NCI-H748 (cell line): ENCODE measurements at regions not wholly inside any gene's neighbourhood (a gene's known extent, or its start where the extent isn't known, plus 50 kb on each side); places are given as distances from the start of the nearest gene placed in this dataset.
A peak's percentile ranks its signal among the peaks of the same experiment; 100 is the strongest.
"Not testable (repeated sequence)": the region's sequence is repeated elsewhere in the genome, so short reads cannot be mapped to it uniquely, and the experiment has no call there.

Experiments
- DNase-seq: peaks from one replicate; lab custom pipeline; 2025; ENCODE audit not compliant: unreplicated experiment; lab: John Stamatoyannopoulos, UW

DNA sequence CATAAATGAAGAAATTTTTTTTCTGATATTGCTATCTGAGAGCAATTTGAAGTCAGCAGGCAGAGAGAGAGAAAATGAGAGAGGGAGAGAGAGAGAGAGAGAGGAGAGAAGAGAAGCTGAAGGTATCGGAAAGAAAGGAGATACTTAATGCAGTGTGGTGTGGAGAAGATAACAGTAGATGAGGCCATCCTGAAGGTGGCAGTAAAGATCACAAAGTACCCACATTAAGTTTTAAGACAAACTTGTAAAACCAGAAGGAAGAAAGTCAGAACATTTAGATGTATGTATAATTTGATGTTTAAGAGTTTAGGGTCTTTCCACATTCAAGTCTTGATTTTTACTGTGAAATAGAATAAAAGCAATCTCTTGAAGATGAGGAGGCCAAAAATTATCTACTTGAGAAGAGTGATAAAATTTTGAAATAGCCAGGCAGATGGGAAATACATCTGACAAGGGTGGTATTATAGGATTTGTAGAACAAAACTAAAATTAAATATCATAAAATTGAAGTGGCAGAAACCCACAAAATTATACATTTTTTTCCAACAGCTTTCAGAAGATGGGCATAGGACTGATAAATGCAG lies 1753.4 kb downstream of the MRPL39 start:
- DNase-seq, result peak; percentile 48

DNA sequence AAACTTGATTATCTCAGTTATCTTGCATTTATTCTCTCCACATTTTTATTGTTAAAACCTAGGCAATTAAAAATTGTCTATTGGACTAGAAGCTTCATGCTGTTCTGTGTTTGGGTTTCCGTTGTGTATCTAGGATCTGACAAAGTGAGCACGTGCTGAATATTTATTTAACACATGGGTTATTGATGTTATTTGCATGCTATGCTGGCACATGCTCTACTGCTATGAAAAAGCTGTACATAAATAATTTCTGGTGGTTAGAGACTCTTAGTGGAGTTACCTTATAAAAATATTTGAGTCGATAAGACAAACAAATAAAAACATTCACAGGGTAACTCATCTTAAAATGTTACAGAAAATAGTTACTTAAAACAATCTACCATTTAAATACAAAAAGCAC lies 1769.7 kb downstream of the MRPL39 start:
- peak; percentile 80 for DNase-seq

DNA sequence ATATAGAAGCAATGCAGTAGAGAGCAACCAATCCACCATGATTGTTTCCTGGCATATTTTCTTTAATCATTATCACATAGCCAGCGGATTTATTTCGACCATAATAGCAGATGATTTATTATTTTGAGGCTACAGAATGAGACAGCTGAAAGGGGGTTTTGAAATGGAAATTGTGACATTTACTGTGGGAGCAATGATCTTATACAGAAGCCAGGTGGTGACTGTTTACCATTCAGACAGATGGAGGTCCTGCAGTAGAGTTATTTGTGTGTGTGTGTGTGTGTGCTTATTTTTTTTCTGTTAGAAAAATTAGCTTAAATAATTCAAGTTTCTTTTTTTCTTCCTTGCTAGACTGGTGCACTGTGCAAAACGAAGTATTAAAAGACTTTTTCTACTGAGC lies 1784.5 kb downstream of the MRPL39 start:
- DNase-seq, result peak; percentile 65

DNA sequence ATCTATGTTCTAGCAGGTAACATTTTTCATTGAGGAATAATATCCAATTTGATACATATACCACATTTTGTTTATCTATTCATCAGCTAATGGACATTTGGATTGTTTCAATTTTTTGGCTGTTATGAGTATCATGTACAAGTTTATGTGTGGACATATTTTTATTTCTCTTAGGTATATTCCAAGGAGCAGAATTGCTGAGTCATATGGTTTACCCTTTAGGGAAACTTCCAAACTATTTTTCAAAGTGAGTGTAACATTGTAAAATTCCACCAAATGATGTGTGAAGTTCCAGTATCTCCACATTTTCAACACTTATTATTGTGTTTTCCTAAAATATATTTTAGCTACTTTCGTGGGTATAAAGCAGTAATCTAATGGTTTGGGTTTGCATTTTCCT lies 1789.9 kb downstream of the MRPL39 start:
- no peak for DNase-seq

DNA sequence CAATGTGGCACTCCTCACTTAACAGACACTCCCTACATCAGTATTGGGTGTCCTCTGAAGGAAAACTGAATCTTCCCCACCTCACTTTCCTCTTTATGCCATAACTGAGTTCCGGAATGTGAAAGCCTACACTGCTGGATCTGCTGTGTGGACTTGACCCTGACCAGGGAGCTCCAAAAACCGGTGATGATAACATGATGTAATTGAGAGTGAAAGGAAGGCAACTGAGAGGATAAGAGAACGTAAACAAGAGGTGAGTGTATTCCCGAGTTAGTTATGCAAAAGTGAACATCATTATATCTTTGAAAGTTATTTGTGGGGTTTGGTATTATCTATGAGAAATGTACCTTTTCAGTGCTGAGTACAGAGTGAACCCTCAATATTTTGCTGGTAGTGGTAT lies 1794.8 kb downstream of the MRPL39 start:
- DNase-seq, result peak; percentile 9

DNA sequence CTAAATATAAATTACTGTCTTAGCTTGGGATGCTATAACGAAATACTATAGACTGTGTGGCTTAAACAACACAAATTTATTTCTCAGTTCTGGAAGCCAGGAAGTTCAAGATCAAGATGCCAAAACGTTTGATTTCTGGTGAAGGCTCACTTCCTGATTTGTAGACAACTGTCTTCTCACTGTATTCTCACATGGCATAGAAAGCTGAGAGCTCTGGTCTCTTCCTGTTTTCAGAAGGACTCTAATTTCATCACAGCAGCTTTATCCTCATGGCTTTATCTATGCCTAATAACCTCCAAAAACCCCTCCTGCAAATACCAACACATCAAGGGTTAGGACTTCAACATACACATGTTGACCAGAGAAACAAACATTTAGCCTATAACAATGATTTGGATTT lies 1795.5 kb downstream of the MRPL39 start:
- no peak for DNase-seq

DNA sequence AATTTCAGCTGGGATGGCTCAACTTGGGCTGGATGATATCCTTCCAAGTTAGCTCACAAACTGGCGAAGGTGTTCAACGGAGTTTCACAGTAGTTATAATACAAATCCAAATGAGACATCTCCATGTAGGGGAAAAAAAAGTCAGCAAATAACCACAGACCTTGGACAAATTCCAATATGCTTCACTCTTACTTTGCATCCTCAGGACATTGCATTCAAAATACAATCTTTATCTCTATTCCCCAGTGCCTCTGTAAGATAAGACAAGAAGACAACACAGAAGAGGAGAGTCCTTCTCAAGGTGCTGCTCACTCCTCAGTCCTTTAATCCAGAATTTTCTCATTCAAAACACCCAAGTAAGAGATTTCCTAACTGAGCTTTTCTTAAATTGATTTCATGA lies 1797.7 kb downstream of the MRPL39 start:
- DNase-seq, result no peak

DNA sequence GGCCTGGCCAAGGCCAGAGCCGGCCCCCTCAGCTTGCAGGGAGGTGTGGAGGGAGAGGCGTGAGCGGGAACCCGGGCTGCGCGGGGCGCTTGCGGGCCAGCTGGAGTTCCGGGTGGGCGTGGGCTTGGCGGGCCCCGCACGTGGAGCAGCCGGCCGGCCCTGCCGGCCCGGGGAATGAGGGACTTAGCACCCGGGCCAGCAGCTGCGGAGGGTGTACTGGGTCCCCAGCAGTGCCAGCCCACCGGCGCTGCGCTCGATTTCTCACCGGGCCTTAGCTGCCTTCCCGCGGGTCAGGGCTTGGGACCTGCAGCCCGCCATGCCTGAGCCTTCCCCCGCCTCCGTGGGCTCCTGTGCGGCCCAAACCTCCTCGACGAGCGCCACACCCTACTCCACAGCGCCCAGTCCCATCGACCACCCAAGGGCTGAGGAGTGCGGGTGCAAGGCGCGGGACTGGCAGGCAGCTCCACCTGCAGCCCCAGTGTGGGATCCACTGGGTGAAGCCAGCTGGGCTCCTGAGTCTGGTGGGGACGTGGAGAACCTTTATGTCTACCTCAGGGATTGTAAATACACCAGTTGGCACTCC lies 1800.2 kb downstream of the MRPL39 start:
- not testable (repeated sequence) for DNase-seq

DNA sequence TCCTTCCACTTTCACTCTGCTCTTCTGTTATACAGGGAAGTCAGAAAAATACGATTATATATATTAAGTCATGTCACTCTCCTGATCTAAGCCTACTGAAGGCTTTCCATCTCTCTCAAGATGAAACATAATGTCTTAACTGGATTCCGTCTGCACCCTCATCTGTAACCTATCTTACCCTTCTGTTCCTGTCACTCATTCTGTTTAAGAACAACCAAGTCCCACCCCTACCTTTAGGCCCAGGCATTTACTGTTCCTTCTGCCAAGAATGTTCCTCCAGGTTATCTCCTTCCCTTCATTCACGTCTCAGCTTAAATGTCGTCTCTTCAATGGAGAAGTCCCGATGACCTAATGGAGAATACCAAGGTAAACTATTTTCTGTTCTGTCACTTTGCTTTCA lies 1802.4 kb downstream of the MRPL39 start:
- no peak for DNase-seq

DNA sequence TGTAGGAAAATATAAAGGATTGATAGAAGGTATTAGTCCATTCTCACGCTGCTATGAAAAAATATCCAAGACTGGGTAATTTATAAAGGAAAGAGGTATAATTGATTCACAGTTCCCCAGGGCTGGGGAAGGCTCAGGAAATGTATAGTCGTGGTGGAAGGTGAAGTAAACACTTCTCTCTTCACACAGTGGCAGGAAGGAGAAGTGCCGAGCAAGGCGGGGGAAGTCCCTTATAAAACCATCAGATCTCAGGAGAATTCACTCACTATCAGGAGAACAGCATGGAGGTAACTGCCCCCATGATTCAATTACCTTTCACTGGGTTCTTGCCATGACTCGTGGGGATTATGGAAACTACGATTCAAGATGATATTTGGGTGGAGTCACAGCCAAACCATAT lies 1806.0 kb downstream of the MRPL39 start:
- no peak for DNase-seq

DNA sequence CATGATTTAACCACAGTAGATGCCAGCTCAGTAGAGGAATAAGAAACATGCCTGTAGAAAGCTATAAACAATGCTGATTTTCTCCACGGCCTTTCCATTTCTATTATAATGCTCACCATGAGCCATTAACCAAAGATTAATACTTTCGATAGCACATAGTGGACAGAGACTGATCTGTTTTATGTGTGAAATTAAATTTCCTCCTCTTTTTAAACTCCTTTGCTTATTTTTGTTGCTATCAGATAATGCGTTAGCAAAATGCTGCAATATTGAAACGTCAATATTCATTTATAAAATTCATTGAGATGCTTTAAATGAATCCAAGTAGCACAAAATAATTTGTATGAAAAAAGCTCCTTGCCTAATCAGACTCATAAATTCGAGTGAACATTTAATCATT lies 1807.9 kb downstream of the MRPL39 start:
- DNase-seq, result no peak

DNA sequence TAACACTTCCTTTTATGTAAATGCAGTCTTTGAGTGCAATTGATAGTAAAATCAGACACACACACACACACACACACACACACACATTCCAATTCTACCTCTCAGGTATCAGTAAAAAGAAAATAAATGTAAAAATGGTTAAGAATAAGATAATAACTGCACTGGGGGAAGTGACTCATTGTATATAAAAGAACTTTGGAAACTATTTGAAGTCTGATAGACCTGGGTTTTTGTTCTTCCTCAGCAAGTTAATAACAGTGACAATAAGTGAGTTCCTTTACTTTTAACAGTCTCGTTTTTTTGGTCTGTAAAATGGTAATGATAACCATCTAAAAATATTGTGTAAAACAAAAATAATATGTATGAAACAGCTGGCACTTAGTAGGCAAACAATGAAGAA lies 1815.0 kb downstream of the MRPL39 start:
- no peak for DNase-seq

DNA sequence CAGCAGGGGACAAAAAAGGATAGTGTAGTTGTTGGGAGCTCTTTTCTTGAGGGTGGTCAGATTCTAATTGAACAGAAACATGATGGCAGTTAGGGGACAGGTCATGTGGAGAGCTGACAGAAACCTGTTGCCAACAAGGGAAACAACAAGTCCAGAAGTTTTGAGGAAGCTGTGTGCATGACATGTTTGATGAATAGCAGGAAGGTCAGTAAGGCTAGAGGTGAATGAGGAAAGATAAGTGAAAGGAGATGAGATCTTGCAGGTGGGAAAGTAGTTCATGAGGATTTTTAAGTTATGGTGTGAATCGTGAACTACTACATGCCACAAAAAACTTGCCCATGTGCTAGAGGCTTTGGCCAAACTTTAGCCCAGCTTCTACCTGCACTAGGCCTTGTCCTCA lies 1817.4 kb downstream of the MRPL39 start:
- DNase-seq, result no peak

DNA sequence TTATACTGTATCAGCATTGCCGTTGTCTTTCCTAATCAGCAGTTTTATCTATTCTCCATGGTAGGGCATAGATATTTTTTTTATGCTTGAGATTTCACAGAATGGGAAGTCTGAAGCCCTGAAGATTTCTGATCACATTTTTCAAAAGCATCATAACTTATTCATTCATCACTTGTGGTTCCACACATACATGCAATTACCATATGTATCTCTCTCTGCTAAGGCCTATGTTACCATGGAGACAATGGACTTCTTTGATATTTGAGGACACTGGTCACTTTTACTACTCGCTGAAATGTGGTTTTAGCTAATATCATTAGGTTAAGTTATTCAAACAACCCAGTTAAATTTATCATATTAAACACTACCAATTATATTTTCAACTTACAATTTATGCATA lies 1827.0 kb downstream of the MRPL39 start:
- no peak for DNase-seq

DNA sequence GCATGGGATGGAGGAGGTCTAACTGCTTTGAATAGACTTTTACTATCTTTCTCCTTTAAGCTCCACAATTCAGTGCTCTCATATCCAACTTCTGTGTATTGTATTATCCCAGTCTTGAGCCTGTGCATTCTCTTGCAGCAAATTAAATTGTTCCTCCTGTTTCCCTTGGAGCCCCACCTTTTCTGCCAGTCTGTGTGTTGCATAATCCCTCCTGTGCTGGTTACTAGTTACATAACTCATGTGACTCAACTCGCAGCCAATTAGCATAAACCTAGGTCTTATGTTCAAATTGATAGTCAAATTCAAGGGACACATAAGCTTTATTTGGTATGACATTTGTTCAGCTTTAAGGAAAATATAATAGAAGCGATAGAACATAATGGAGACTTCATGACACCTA lies 1863.5 kb downstream of the MRPL39 start:
- DNase-seq, result no peak

DNA sequence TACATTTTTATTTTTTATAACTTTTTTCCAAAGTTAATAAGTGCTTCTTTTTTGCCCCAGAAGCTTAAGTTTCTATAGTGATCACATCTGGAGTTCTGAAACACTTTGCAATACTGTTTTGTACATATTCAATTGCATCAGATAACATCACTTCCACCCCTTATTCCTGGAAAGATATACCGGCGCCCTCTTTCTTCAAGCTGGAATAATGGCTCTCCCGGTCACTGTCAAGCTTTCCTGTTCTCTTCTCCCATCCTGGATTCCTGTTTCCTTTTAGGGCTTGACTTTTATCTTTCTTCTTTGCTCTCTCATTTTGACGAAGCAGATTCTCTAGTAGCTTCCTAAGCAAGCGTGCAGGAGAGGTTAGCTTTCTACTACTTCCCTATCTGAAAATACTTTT lies 1866.8 kb downstream of the MRPL39 start:
- DNase-seq, result peak; percentile 23

DNA sequence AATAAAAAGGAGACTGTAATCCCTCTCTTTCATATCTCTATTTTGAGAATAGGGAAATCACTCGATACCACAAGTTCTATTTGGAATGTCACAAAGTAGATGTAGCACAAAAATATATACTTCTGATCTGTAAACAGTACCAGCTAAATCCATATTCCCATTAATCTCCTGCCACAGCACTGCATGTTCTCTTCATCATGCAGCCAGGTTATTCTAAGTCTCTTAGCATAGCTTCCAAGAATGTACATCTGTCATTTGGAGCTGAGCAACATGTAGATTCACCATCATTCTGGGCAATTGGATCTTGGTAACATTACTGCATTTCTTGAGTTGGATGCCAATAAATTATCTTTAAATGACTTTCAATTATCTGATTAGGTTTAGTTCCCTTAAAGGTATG lies 1874.5 kb downstream of the MRPL39 start:
- DNase-seq, result no peak

DNA sequence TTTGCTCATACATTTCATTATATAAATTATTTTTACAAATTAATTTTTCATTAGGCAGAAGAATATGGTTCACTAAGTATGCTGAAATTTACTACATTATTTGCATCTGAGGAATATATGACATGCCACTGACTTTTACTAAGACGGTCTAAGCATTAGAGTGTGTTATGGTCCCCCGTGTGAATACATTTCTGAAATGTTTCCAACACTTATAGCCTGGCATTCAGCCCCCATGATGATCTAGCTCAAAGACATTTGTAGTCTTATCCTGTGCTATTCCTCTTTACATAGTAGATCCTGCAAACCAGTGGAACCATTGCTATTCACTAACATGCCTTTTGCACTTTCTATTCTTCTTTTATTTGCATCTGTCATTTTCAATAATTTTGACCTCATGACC lies 1878.0 kb downstream of the MRPL39 start:
- no peak for DNase-seq

DNA sequence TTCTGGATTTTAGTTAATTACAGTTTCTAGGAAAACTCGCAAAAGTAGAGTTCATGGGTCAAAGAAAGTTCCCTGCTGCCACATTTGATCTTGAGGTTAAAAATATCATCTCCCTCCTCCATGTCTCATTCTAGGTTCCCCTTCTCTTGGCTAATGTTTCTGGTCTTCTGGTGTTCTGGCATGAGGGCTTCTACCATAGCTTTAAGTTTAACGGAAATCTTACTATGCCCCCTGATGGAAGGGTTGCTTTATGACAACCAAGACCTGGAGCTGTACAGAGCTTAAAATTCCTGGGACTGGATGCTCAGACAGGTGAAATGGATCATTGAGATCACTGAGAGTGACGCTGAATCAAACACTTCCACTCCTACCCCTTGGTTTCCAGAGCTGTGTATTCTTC lies 1881.7 kb downstream of the MRPL39 start:
- peak; percentile 12 for DNase-seq

DNA sequence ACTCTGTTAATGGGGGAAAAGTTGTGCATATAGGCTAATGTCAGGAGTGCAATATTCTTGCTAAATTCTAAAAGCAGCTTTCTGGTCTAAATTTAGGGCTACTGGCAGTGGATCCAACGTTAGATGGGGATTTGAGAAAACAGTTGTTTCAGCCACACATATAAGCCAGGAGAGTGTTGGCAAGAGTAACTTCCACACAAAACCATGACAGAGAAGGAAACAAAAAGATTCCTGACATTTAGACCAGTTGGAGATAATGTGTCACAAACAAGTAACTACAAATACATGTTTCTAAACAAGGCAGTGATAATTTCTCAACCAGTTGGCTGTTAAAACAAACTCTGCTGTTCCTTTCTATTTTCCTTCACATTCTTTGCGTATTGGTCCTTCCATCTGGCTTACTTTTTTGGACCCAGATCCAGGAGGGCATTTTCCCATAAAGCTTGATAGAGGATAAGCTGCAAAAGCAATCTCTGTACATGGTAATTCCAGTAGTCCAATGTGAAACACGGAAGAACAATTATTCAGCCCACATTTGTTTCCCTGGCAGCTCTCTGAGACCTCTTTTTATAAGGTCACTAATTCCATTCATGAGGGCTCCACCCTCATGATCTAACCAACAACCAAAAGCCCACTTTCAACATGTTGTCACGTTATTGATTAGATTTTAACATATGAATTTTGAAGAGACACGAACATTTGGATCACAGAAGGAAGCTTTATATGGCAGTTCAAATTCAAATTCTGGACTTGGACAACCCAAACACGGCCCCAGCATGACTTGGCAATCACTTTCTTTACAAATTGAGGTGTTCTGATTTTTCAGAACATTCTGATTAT lies 1888.6 kb downstream of the MRPL39 start:
- no peak for DNase-seq

DNA sequence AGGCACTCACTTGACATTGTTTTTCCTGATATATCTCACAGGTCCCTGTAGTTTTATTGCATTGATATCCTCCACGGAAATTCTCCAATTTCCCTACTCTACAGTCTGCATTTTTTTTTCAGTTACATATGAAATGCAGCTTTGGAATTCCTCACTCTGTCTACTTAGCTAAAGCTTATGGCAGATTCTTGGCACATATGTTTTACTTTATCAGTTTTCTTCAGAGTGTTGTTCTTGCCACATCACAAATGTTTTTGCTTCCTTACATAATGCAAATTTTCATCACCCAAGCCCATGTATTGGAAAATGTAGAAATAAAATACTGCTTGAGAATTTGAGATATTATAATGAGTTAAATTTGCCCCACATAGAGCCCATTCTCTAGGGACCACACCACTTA lies 1895.1 kb downstream of the MRPL39 start:
- DNase-seq, result no peak

DNA sequence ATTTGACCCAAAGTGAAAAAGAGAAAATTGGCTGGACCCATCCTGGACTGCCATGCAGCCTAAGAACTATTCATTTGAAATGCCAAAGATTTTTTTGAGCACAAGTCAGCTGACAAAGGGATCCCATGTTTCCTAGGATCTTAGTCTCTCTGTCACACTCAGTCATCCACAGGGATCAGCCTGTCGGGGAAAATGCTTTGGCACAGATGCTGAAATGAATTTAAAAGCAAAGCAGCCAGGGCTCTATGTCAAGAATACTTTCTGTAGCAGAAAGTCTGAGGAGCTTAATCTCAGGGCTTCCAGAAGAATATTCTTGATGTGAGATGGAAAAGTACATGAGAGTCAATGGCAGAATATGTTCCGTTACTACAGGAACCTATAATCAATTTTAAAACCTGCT lies 1900.8 kb downstream of the MRPL39 start:
- no peak for DNase-seq

DNA sequence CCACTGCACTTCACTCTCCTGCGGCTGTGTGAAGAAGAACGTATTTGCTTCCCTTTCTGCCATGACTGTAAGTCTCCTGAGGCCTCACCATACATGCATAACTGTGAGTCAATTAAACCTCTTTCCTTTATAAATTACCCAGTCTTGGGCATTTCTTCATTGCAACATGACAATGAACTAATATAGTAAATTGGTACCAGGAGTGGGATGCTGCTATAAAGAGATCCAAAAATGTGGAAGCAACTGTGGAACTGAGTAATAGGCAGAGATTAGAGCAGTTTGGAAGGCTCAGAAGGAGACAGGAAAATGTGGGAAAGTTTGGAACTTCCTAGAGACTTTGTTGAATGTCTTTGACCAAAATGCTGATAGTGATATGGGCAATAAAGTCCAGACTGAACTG lies 1907.9 kb downstream of the MRPL39 start:
- no peak for DNase-seq
